HG03354 (cell line): ENCODE measurements at regions not wholly inside any gene's neighbourhood (a gene's known extent, or its start where the extent isn't known, plus 50 kb on each side); places are given as distances from the start of the nearest gene placed in this dataset.
"Not testable (repeated sequence)": the region's sequence is repeated elsewhere in the genome, so short reads cannot be mapped to it uniquely, and the experiment has no call there.

Experiments used
- ATAC-seq: cut with Tn5 transposase; IDR thresholded peaks from one replicate; pipeline ENCODE4 v1.9.1; 2021; ENCODE audit warnings: mild to moderate bottlenecking; ENCODE audit not compliant: unreplicated experiment, poor library complexity, severe bottlenecking

DNA sequence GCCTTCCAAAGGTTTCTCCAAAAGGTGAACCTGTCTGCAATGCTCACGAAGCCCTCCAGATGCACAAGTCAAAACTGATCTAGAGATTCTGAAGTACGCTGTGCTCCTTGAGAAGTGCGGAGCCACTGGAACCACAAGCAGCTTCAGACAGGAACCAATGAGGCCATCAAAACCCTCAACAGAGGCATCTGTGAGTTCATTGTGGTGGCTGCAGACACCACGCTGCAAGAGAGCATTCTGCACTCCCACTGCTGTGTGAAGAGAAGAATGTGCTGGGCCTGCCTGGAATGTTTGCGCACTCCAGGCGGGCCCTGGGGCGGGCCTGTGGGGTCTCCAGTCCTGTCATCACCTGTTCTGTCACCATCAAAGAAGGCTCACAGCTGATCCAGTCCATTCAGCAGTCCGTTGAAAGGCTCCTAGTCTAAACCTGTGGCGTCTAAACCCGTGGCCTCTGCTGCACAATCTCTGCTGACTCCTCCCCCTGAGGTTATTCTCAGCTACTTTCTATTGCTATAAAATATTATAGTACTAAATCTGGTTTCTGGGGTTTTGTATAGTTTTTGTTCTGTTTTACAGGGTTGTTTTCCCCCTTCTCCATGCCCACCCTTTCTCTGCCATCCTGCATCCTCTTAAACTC, 111.6 kb downstream of the PPIAL4A start:
- ATAC-seq, result not testable (repeated sequence)

- not testable (repeated sequence) for ATAC-seq
These were observed 113.7 kb downstream of the PPIAL4A start for GRCh38 chr1:121003230-121003629.

- ATAC-seq, result not testable (repeated sequence)
These were observed 117.3 kb downstream of the PPIAL4A start for GRCh38 chr1:121006826-121007225.

- not testable (repeated sequence) for ATAC-seq
These were observed 118.2 kb downstream of the PPIAL4A start for GRCh38 chr1:121007755-121008154.

- ATAC-seq, result not testable (repeated sequence)
These were observed 119.1 kb downstream of the PPIAL4A start for GRCh38 chr1:121008512-121009215.

- ATAC-seq, result not testable (repeated sequence)
These were observed 119.9 kb downstream of the PPIAL4A start for GRCh38 chr1:121009216-121010057.

- ATAC-seq, result not testable (repeated sequence)
These were observed 120.6 kb downstream of the PPIAL4A start for GRCh38 chr1:121010141-121010540.

- not testable (repeated sequence) for ATAC-seq
These were observed 123.6 kb downstream of the PPIAL4A start for GRCh38 chr1:121013181-121013580.

GRCh38 chr1:121016182-121017028, 126.8 kb downstream of the PPIAL4A start:
- ATAC-seq, result peak; percentile 69

- ATAC-seq, result peak; percentile 66
These were observed 130.3 kb downstream of the PPIAL4A start for GRCh38 chr1:121019715-121020349.

DNA sequence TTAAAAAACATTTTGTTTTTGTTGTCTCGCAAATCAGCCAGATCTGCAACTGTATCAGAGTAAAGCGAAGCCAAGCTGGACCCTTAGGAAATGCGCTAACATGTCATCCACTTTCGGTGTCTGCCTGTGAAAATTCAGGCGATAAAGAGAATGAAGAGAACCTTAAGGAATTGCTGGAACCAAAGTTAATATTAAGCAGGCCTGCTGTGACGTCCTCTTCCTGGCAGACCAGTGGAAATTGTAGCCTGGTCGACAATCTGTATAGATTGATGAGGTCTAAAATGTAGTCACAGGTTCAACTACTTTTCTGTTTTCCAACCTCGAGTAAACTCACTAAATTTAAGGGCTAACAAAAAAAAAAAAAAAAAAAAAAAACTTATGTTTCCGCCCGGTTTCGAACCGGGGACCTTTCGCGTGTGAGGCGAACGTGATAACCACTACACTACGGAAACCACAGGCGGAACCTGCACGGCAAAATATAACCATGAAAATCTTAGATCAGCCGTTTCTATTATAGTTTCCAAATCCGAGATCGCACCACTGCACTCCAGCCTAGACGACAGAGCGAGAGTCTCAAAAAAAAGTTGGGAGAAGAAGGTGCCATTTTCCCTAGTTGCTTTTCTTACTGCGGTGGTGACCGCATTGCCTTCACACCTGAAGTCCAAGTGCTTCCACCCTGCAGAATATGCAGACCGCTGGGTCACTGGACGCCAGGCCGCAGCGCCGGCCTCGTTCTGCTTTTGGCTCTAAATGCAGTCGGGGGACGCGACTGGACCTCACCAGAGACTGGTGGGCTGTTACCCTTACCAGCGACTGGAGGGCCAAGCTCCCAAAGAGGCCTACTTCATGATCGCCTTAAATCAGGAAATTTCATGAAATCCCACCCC, 131.0 kb downstream of the PPIAL4A start:
- ATAC-seq, result not testable (repeated sequence)

GRCh38 chr1:121021716-121022115, 132.1 kb downstream of the PPIAL4A start:
- ATAC-seq, result not testable (repeated sequence)

- ATAC-seq, result not testable (repeated sequence)
These were observed 143.4 kb downstream of the PPIAL4A start for GRCh38 chr1:121032878-121033494.

DNA sequence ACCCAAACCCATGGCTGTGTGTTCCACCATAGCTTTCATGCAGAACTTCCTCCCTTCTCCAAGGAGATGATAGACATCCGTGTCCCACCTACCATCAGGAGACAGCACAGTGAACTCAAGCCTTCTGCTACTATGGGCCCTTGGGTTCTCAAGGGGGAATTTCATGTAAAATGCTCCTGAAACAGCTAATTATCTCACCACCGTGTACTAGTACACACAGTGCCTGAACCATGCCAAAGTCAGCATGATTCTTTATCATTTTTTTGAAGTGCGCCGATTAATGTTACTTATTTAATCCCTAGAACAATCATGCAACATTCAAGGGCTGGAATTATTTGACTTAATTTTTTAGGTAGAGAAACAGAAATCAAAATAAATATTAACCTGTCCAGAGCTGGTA, 147.2 kb downstream of the PPIAL4A start:
- ATAC-seq, result not testable (repeated sequence)

DNA sequence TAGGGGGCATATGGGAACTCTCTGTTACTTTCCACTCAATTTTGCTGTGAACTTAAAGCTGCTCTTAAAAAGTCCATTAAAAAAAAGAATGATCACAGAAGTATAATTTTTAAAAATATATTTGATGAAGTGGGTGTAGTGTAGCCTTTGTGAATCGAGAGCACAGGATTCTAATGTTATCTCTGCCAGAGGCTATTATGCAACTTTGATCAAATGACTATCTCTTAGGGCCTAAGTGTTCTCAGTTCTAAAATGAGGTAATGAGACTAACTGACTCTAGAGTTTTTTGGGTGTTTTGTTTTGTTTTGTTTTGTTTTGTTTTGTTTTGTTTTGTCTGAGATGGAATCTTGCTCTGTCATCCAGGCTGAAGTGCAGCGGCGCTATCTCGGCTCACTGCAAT, 143.2 kb downstream of the FAM72B start:
- ATAC-seq, result not testable (repeated sequence)

GRCh38 chr1:121041497-121041896, 142.6 kb downstream of the FAM72B start:
- not testable (repeated sequence) for ATAC-seq

- not testable (repeated sequence) for ATAC-seq
These were observed 141.3 kb downstream of the FAM72B start for GRCh38 chr1:121042882-121043281.
